ENCODE measurements at regions not wholly inside any gene's neighbourhood (a gene's known extent, or its start where the extent isn't known, plus 50 kb on each side); places are given as distances from the start of the nearest gene placed in this dataset.

DNA sequence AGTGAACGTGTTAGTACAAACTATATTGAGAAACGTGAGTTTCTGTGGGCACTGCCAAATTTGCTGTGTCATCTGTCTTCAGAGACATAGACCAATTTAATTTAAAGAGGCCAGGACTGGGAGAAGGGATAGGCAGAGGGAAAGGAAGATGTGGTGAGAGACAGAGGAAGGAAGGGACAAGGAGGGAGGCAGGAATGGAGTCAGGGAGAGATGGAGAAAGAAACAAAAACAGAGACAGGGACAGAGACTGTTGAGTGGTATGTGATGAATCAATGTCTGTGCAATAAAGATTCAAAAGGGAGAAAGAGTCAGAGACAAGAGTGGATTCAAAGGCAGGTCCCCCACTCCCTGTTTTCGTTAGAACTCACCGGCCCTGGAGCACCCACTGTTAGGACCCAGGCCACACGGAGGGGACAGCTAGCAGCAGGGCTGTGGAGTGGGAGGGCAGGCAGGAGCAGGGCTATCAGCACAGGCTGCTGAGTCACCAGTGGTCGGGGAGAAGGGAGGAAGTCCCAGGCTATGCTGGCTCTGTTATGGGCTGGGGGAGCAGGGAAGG, 51.6 kb upstream of the CHD6 start:
- no peak overlapping the region for H3K4me3 ChIP-seq
- no peak overlapping the region for H3K27ac ChIP-seq
- TF ChIP-seq CTCF (IDR thresholded peaks at IDR 0.05), result no peak
- intact Hi-C loops (cut with DNase I), result no loop called here
- H3K27me3 ChIP-seq, result no peaks in the 10 kb centered on the region
- H3K4me1 ChIP-seq, result no peaks in the 10 kb centered on the region
- H3K36me3 ChIP-seq, result no peaks in the 10 kb centered on the region
- no peak for DNase-seq
- H3K9me3 ChIP-seq, result no peaks in the 10 kb centered on the region
- no peak overlapping the region for H3K9ac ChIP-seq (ENCODE audit: low read depth in 2 of 2, low read length in 2 of 2)

DNA sequence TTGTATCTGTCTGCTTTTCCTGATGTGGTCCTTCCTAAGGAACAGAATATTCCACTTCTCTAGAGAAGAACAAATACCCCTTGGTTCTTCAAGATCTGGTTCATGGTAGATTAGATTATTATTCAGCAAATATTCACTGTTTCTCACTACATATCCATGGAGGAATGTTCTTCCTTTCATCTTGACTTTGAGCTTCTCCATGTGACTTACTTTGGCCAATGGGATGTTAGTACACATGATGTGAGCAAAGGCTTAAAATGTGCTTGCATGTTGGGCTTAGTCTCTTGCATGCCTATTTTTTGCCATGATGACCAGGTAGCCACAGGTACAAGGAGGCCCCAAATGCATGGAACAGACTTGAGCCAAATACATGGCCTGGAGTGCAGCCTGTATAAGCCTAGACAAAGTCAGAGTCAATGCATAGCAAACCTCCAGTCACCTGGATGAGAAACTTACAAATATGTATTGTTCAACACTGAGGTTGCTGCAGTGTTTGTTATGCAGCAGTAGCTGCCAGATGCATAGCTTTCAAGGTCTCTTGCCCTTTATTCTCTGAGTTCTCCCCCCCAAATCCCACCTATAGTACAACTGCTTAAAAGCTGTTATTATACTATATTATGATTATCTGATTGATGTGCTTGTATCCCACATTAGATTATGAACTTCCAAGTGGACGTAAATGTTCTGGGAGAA, 50.0 kb upstream of the CHD6 start:
- Histone ChIP-seq H3K36me3 (no peaks in the 10 kb centered on the region), H3K9me3 (no peaks in the 10 kb centered on the region), H3K4me3 (no peak overlapping the region), H3K4me1 (no peaks in the 10 kb centered on the region), H3K9ac (ENCODE audit: low read depth in 2 of 2, low read length in 2 of 2) (no peak overlapping the region), H3K27ac (no peak overlapping the region), H3K27me3 (no peaks in the 10 kb centered on the region)
- DNase-seq, result no peak
- no peak for TF ChIP-seq CTCF (IDR thresholded peaks at IDR 0.05)
- intact Hi-C loops (cut with DNase I), result no loop called here

Measured in colonic mucosa (tissue), 4 donors.